Naive B cell (primary cell): ENCODE measurements at regions not wholly inside any gene's neighbourhood (a gene's known extent, or its start where the extent isn't known, plus 50 kb on each side); places are given as distances from the start of the nearest gene placed in this dataset.

Experiments
- ATAC-seq, 2 donors: fragments of 150-1000 bp; cut with Tn5 transposase; 2 replicates each; pipeline ENCODE4 v1.10.0; 2021; ENCODE audit warnings: low read depth in 2 of 2, mild to moderate bottlenecking in 2 of 2, moderate library complexity in 2 of 2
- DNase-seq: peaks from one replicate; pipeline ENCODE4 v3.0.0; 2022
- H3K27ac Mint-ChIP-seq, 6 donors: one replicate each; pipeline ENCODE4 v1.8.0; 2020 to 2022; ENCODE audit warnings: mild to moderate bottlenecking in 6 of 6, mixed read lengths in 6 of 6, moderate library complexity in 5 of 6, inconsistent platforms in 2 of 6
- H3K27me3 Mint-ChIP-seq, 3 donors: one replicate each; pipeline ENCODE4 v1.8.0; 2021 to 2022; ENCODE audit warnings: mixed read lengths in 3 of 3, mild to moderate bottlenecking in 1 of 3
- H3K36me3 Mint-ChIP-seq, 2 donors: one replicate each; pipeline ENCODE4 v1.8.0; 2020 to 2022; ENCODE audit warnings: mixed read lengths in 2 of 2, inconsistent platforms in 1 of 2, mild to moderate bottlenecking in 1 of 2
- H3K4me1 Mint-ChIP-seq, 3 donors: one replicate each; pipeline ENCODE4 v1.8.0; 2020 to 2022; ENCODE audit warnings: mixed read lengths in 3 of 3, inconsistent platforms in 1 of 3, mild to moderate bottlenecking in 1 of 3, moderate library complexity in 1 of 3
- H3K4me3 Mint-ChIP-seq, 8 donors: one replicate each; pipeline ENCODE4 v1.8.0; 2020 to 2022; ENCODE audit warnings: mild to moderate bottlenecking in 8 of 8, mixed read lengths in 8 of 8, moderate library complexity in 8 of 8, inconsistent platforms in 2 of 8
- H3K9me3 Mint-ChIP-seq, 7 donors: one replicate each; pipeline ENCODE4 v1.8.0; 2020 to 2022; ENCODE audit warnings: mixed read lengths in 7 of 7, mild to moderate bottlenecking in 5 of 7, inconsistent platforms in 2 of 7, moderate library complexity in 1 of 7

GRCh38 chr5:113652161-113652560 lies 138.7 kb downstream of the YTHDC2 start:
- DNase-seq (no peak), ATAC-seq (no peak)
- H3K27me3 Mint-ChIP-seq, result peaks cover 4 to 16% (median 5%) of the 10 kb centered on the region in 3 donors
- no peaks in the 10 kb centered on the region for H3K36me3 Mint-ChIP-seq
- peaks cover 0 to 19% (median 5%) of the 10 kb centered on the region in 7 donors for H3K9me3 Mint-ChIP-seq
- no peak overlapping the region for H3K27ac Mint-ChIP-seq
- no peak overlapping the region for H3K4me3 Mint-ChIP-seq
- no peaks in the 10 kb centered on the region for H3K4me1 Mint-ChIP-seq

- Mint-ChIP-seq H3K27ac (no peak overlapping the region), H3K4me3 (no peak overlapping the region), H3K4me1 (no peaks in the 10 kb centered on the region), H3K9me3 (peaks cover 0 to 15% (median 5%) of the 10 kb centered on the region in 7 donors), H3K27me3 (peaks cover 0 to 5% (median 0%) of the 10 kb centered on the region in 3 donors), H3K36me3 (no peaks in the 10 kb centered on the region)
- ATAC-seq (no peak), DNase-seq (no peak)
These were observed 141.3 kb downstream of the YTHDC2 start for GRCh38 chr5:113654828-113655227.

- H3K27ac Mint-ChIP-seq, result no peak overlapping the region
- no peaks in the 10 kb centered on the region for H3K36me3 Mint-ChIP-seq
- ATAC-seq, result no peak
- H3K9me3 Mint-ChIP-seq, result peaks cover 0 to 4% (median 0%) of the 10 kb centered on the region in 7 donors
- DNase-seq, result no peak
- no peaks in the 10 kb centered on the region for H3K4me1 Mint-ChIP-seq
- no peak overlapping the region for H3K4me3 Mint-ChIP-seq
- peaks cover 0 to 32% (median 12%) of the 10 kb centered on the region in 3 donors for H3K27me3 Mint-ChIP-seq
These were observed 146.7 kb downstream of the YTHDC2 start for GRCh38 chr5:113660206-113660605.

DNA sequence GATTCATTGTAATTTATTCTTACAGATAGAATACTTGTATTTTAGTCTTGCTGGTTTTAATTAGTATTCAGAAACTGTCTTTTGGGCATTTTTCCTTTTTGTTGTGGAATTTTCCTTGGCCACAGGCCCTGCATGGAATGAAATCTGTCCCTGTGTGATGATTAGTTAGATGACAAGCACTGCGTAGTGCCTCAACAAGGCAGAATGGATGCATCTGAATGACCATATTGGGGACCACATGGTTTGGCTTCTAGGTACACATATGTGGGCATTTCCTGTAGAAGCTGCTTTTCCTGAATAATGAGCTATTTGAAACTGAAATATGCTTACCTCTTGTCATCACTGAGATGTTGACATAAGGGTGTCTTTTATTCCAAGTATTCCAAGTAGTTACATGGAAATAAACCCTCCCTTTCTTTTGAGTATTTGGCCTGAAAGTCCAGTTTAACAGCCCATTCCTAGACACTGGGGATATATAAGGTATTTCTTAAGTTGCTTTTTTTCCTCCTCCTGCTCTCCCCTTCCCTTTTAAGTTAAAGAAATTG lies 147.3 kb downstream of the YTHDC2 start:
- ATAC-seq (no peak), DNase-seq (no peak)
- Mint-ChIP-seq H3K4me1 (no peaks in the 10 kb centered on the region), H3K9me3 (peaks cover 0 to 7% (median 0%) of the 10 kb centered on the region in 7 donors), H3K27me3 (peaks cover 0 to 37% (median 12%) of the 10 kb centered on the region in 3 donors), H3K36me3 (no peaks in the 10 kb centered on the region), H3K27ac (no peak overlapping the region), H3K4me3 (no peak overlapping the region)

- Mint-ChIP-seq H3K9me3 (peaks cover 0 to 14% (median 6%) of the 10 kb centered on the region in 7 donors), H3K4me1 (no peaks in the 10 kb centered on the region), H3K27ac (no peak overlapping the region), H3K36me3 (no peaks in the 10 kb centered on the region), H3K27me3 (peaks cover 8 to 42% (median 12%) of the 10 kb centered on the region in 3 donors), H3K4me3 (no peak overlapping the region)
- DNase-seq, result no peak
- ATAC-seq, result no peak
These were observed 150.5 kb downstream of the YTHDC2 start for GRCh38 chr5:113663879-113664541.

DNA sequence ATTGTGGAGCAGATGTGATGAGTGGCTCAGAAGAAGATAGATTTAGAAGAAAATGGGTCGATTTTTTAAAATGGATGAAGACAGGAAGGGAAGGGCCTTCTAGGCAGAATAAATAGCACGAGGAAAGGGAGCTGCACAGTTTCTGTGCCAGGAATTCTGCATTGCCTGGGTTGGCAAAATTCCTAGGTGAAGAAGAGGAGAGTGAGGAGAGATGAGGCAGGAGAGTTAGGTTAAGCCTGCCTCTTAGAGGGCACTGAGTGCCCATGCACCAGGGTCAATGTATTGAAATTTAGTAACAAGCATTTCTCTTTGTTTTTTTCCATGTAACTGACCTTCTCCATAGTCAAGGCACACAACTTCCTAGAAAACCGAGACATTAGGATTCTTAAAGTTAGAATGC lies 159.5 kb downstream of the YTHDC2 start:
- Mint-ChIP-seq H3K4me3 (no peak overlapping the region), H3K27ac (no peak overlapping the region), H3K9me3 (peaks cover 0 to 37% (median 11%) of the 10 kb centered on the region in 7 donors), H3K4me1 (no peaks in the 10 kb centered on the region), H3K27me3 (peaks cover 8 to 11% (median 11%) of the 10 kb centered on the region in 3 donors), H3K36me3 (no peaks in the 10 kb centered on the region)
- DNase-seq, result no peak
- no peak for ATAC-seq

- Mint-ChIP-seq H3K9me3 (peaks cover 0 to 21% (median 3%) of the 10 kb centered on the region in 7 donors), H3K27me3 (peaks cover 8 to 13% (median 11%) of the 10 kb centered on the region in 3 donors), H3K27ac (no peak overlapping the region), H3K36me3 (no peaks in the 10 kb centered on the region), H3K4me3 (no peak overlapping the region), H3K4me1 (no peaks in the 10 kb centered on the region)
- ATAC-seq (no peak), DNase-seq (no peak)
These were observed 161.7 kb downstream of the YTHDC2 start for GRCh38 chr5:113675166-113675565.

GRCh38 chr5:113678202-113678601 lies 164.7 kb downstream of the YTHDC2 start:
- Mint-ChIP-seq H3K36me3 (no peaks in the 10 kb centered on the region), H3K4me3 (no peak overlapping the region), H3K27ac (no peak overlapping the region), H3K4me1 (no peaks in the 10 kb centered on the region), H3K9me3 (peaks cover 0 to 13% (median 1%) of the 10 kb centered on the region in 7 donors), H3K27me3 (peaks cover 0 to 8% (median 7%) of the 10 kb centered on the region in 3 donors)
- ATAC-seq (no peak), DNase-seq (no peak)

DNA sequence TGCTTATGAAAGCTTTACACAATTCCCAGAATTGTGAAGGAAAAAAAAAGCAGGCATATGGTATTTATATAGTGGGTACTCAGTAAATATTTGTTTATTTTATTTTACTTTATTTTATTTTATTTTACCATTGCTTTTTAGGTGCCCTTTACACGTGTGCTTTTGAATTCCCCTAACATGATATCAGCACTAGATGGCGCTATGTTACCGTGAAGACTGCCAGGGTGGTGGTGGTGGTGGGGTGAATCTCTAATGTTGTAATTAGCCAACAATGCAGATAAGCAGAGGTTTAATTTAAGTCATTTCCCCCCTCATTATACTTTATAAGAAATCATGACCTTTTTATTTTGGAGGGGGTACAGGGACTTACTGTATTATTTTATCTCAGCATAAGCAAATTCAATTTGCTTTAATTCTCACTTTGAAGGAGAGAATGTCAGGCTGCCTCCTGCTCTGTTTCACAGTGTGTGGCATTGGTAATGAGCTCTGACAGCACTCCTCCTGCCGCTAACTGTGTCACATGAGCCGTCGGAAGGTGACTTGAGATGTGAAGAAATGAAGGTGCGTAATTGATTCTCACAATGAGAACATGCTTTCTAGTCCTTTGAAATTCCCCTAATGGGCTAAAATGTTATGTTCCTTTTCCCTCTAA lies 165.6 kb downstream of the YTHDC2 start:
- no peak for ATAC-seq
- no peak overlapping the region for H3K4me3 Mint-ChIP-seq

DNA sequence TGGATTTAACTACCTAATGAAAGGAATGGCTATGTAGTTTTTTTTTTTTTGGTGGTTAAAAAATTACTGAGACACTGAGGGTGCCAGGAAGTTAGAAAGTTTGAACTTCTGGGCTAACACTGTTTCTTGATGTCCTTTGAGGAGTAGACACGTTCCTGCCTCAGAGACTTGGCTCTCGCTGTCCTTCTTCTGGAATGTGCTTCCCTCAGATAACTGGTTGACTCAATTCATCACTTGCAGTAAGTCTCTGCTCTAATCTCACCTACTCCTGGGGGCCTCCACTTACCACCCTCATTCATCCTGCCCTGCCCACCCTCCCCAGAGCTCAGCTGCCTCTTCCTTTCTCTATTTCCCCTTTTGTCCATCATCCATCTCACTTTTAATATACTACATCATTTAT lies 167.0 kb downstream of the YTHDC2 start:
- ATAC-seq (no peak), DNase-seq (no peak)
- Mint-ChIP-seq H3K4me3 (no peak overlapping the region), H3K9me3 (no peaks in the 10 kb centered on the region), H3K27me3 (peaks cover 0 to 8% (median 7%) of the 10 kb centered on the region in 3 donors), H3K27ac (peak overlapping the region in 1 of 6 donors; percentile 48), H3K4me1 (no peaks in the 10 kb centered on the region), H3K36me3 (no peaks in the 10 kb centered on the region)

More for the DNA sequence above, 165.6 kb downstream of the YTHDC2 start:
- Mint-ChIP-seq H3K27ac (no peak overlapping the region), H3K9me3 (peaks cover 0 to 9% (median 1%) of the 10 kb centered on the region in 7 donors), H3K27me3 (peaks cover 0 to 8% (median 7%) of the 10 kb centered on the region in 3 donors), H3K4me1 (no peaks in the 10 kb centered on the region), H3K36me3 (no peaks in the 10 kb centered on the region)
- no peak for DNase-seq

- H3K36me3 Mint-ChIP-seq, result no peaks in the 10 kb centered on the region
- no peak for ATAC-seq
- no peaks in the 10 kb centered on the region for H3K4me1 Mint-ChIP-seq
- no peak overlapping the region for H3K27ac Mint-ChIP-seq
- no peak overlapping the region for H3K4me3 Mint-ChIP-seq
- DNase-seq, result no peak
- no peaks in the 10 kb centered on the region for H3K9me3 Mint-ChIP-seq
- peaks cover 0 to 14% (median 0%) of the 10 kb centered on the region in 3 donors for H3K27me3 Mint-ChIP-seq
These were observed 169.1 kb downstream of the YTHDC2 start for GRCh38 chr5:113682497-113683136.

- Mint-ChIP-seq H3K4me3 (no peak overlapping the region), H3K27me3 (peaks cover 0 to 14% (median 0%) of the 10 kb centered on the region in 3 donors), H3K36me3 (no peaks in the 10 kb centered on the region), H3K27ac (no peak overlapping the region), H3K4me1 (no peaks in the 10 kb centered on the region), H3K9me3 (no peaks in the 10 kb centered on the region)
- ATAC-seq (no peak), DNase-seq (no peak)
These were observed 169.7 kb downstream of the YTHDC2 start for GRCh38 chr5:113683211-113683610.

DNA sequence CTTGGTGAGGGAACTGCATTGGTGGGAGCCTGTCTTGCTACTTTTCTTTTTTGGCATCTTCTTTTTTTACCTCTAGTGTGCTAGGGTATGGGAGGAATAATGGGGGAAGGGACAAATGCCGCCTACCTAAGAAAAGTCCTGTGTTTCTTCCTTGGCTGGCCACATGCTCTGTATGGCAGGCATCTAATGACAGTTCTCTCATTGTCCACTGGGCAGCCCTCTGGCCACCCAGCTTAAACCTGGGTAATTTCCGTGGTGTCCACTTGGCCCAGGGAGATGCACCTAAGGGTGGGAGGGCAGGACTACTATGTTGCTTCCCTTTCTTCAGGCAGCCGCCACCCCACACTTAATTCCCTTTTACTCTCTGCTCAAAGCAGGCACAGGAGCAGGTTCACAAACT lies 173.1 kb downstream of the YTHDC2 start:
- DNase-seq (no peak), ATAC-seq (no peak)
- Mint-ChIP-seq H3K9me3 (no peaks in the 10 kb centered on the region), H3K27ac (no peak overlapping the region), H3K4me3 (no peak overlapping the region), H3K27me3 (peaks cover 0 to 24% (median 8%) of the 10 kb centered on the region in 3 donors), H3K4me1 (no peaks in the 10 kb centered on the region), H3K36me3 (no peaks in the 10 kb centered on the region)
